SU-DHL-6 (cell line): ENCODE measurements at regions not wholly inside any gene's neighbourhood (a gene's known extent, or its start where the extent isn't known, plus 50 kb on each side); places are given as distances from the start of the nearest gene placed in this dataset.

Experiments
- CTCF ChIP-seq: fragments of 200-600 bp; sonication (generic); IDR thresholded peaks from one replicate; pipeline ENCODE4 v1.5.1; 2017; ENCODE audit warnings: antibody characterized with exemption, mild to moderate bottlenecking, low read length, moderate library complexity; ENCODE audit not compliant: insufficient read depth, poor library complexity, severe bottlenecking
- EZH2phosphoT487 ChIP-seq: fragments of 200-600 bp; sonication (generic), shearing (Covaris generic); conservative IDR thresholded peaks from 2 replicates; pipeline ENCODE4 v1.6.1; 2018; ENCODE audit warnings: mild to moderate bottlenecking, antibody characterized with exemption, low read length, moderate library complexity, mixed read lengths

GRCh38 chr5:68744206-68744605 lies 349.6 kb upstream of the SLC30A5 start:
- TF ChIP-seq CTCF, result no peak
- no peak for TF ChIP-seq EZH2phosphoT487
